GM12878 (cell line): ENCODE measurements at regions not wholly inside any gene's neighbourhood (a gene's known extent, or its start where the extent isn't known, plus 50 kb on each side); places are given as distances from the start of the nearest gene placed in this dataset.
A peak's percentile ranks its signal among the peaks of the same experiment; 100 is the strongest.

Source experiments
- ATAC-seq: fragments of 200-7000 bp; cut with Tn5 transposase; 3 replicates; pipeline ENCODE4 v1.9.1; 2020; ENCODE audit warnings: mild to moderate bottlenecking, moderate library complexity
- BruUV-seq: library from RNA; stranded (reverse); fragments of 400-500 nt; replicated peaks from 2 replicates; lab custom pipeline; 2021; lab: Mats Ljungman, UMichigan
- CTCF ChIA-PET: fragments of 300-600 bp; sonication (Branson Sonifier 250); formaldehyde crosslinking; extraction: SDS; loops from one replicate; lab custom pipeline; 2021; ENCODE audit warnings: inconsistent platforms; lab: Yijun Ruan, JAX
- POLR2A ChIA-PET: fragments of 350-600 bp; formaldehyde crosslinking; extraction: SDS; loops from one replicate; lab custom pipeline; 2021; ENCODE audit warnings: inconsistent platforms; lab: Charles Lee
- RAD21 ChIA-PET: fragments of 300-600 bp; sonication (Branson Sonifier 250); formaldehyde crosslinking; loops from one replicate; lab custom pipeline; 2023; ENCODE audit warnings: antibody characterized with exemption; ENCODE audit not compliant: unreplicated experiment; lab: Charles Lee
- SMC1A ChIA-PET: fragments of 300-600 bp; sonication (Branson Sonifier 250); formaldehyde crosslinking; loops from one replicate; lab custom pipeline; 2023; ENCODE audit not compliant: unreplicated experiment, uncharacterized antibody; lab: Charles Lee
- DNase-seq: peaks from one replicate; pipeline ENCODE4 v3.0.0-alpha.2; 2011; ENCODE audit warnings: low read depth, low spot score
- FAIRE-seq: peaks from 3 replicates; lab custom pipeline; 2011; peaks lifted over from hg19 to GRCh38; lab: Jason Lieb, UNC
- H2AFZ ChIP-seq: 2 replicates; pipeline ENCODE4 v1.6.0; 2011; ENCODE audit warnings: low read depth, low read length, control low read depth; ENCODE audit not compliant: control insufficient read depth
- H3K27ac ChIP-seq: 2 replicates; pipeline ENCODE4 v1.5.1; 2011; ENCODE audit warnings: control low read depth; ENCODE audit not compliant: control insufficient read depth, insufficient read depth
- H3K27me3 ChIP-seq, 2 experiments: replicated peaks in 1 of 2; 2 replicates each; pipeline versions ENCODE4 v1.6.0 to v1.6.1; 2011; ENCODE audit warnings: low read length in 1 of 2; ENCODE audit not compliant: control insufficient read depth in 2 of 2, insufficient read depth in 2 of 2
- H3K36me3 ChIP-seq, 2 experiments: 2 replicates each; pipeline ENCODE4 v1.5.1; 2011; ENCODE audit warnings: low read length in 1 of 2; ENCODE audit not compliant: control insufficient read depth in 2 of 2, insufficient read depth in 2 of 2
- H3K4me1 ChIP-seq: 2 replicates; pipeline ENCODE4 v1.6.1; 2011; ENCODE audit warnings: mild to moderate bottlenecking, low read length, moderate library complexity, mixed read lengths; ENCODE audit not compliant: control insufficient read depth, insufficient read depth
- H3K4me2 ChIP-seq: 2 replicates; pipeline ENCODE4 v1.6.0; 2011; ENCODE audit warnings: control low read depth; ENCODE audit not compliant: control insufficient read depth, insufficient read depth
- H3K4me3 ChIP-seq: fragments of 200-600 bp; sonication (generic); 2 replicates; pipeline ENCODE4 v1.5.1; 2016
- H3K79me2 ChIP-seq: 2 replicates; pipeline ENCODE4 v1.6.0; 2011; ENCODE audit warnings: low read length; ENCODE audit not compliant: control insufficient read depth, insufficient read depth
- H3K9ac ChIP-seq: 2 replicates; pipeline ENCODE4 v1.8.0; 2011; ENCODE audit warnings: low read length, control low read depth, mixed read lengths; ENCODE audit not compliant: control insufficient read depth, insufficient read depth
- H3K9me3 ChIP-seq: replicated peaks from 3 replicates; pipeline ENCODE4 v1.5.1; 2011; ENCODE audit warnings: mild to moderate bottlenecking, low read length; ENCODE audit not compliant: control insufficient read depth, insufficient read depth
- H4K20me1 ChIP-seq: 2 replicates; pipeline ENCODE4 v1.6.0; 2011; ENCODE audit not compliant: control insufficient read depth, insufficient read depth
- NRF1 ChIP-seq: conservative IDR thresholded peaks from 2 replicates; pipeline ENCODE4 v1.6.1; 2011; ENCODE audit warnings: mild to moderate bottlenecking, low read depth, low read length, improper control_type of control experiment
- SPI1 ChIP-seq: IDR thresholded peaks from 2 replicates; pipeline ENCODE4 v1.6.1; 2011; ENCODE audit warnings: low read depth, mild to moderate bottlenecking, low read length, moderate library complexity, borderline replicate concordance; ENCODE audit not compliant: insufficient read depth
- SUPT20H ChIP-seq: IDR thresholded peaks from 2 replicates; pipeline ENCODE4 v1.6.1; 2011; ENCODE audit warnings: low read depth, mild to moderate bottlenecking, low read length, moderate library complexity, borderline replicate concordance; ENCODE audit not compliant: control insufficient read depth
- WGBS: methylation state at CpG from one replicate; pipeline ENCODE4 v1.1.6; 2016; ENCODE audit warnings: low lambda C conversion rate; ENCODE audit not compliant: insufficient replicate concordance, insufficient coverage; ENCODE audit errors: missing lambda C conversion rate; 5-methylcytosine and 5-hydroxymethylcytosine counted together
- in situ Hi-C: fragments of 300-500 bp; cut with MboI; formaldehyde crosslinking; loops from 9 replicates; pipeline ENCODE4 v1.14.3; 2018; ENCODE audit warnings: mixed read lengths
- intact Hi-C: fragments of 100-400 bp; cut with micrococcal nuclease; formaldehyde crosslinking; loops from one replicate; pipeline ENCODE4 v1.14.2; 2022; ENCODE audit not compliant: unreplicated experiment

DNA sequence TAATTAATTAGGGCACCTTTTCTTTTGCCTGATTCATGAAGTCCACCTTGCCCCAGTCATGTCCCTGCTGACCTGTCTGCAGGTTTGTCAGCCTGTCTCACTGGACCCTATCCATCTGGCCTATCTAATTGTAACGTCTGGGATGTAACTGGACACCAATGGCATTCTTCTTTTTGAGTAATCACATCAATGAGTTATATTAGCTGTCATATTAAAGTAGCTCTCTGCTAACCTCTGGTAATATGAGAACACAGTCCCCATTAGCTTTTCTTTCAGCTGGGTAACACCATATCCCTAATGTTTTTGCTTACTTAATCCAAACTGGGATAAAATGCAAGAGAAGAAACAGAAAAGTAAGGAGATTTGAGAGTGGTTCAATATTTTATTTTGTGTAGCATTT, 166.2 kb upstream of the VEPH1 start:
- Histone ChIP-seq H4K20me1 (no peaks in the 10 kb centered on the region), H3K9me3 (no peaks in the 10 kb centered on the region), H3K4me3 (no peak overlapping the region), H3K4me1 (no peaks in the 10 kb centered on the region), H3K27ac (no peak overlapping the region), H3K27me3 (no peaks in the 10 kb centered on the region), H3K9ac (no peak overlapping the region), H3K4me2 (no peak overlapping the region), H3K36me3 (no peaks in the 10 kb centered on the region), H3K79me2 (no peaks in the 10 kb centered on the region), H2AFZ (no peak overlapping the region)
- ChIA-PET RAD21 (no interaction called here), POLR2A (no interaction called here), CTCF (no interaction called here), SMC1A (interaction anchor here (1.0 kb wide), 1 partner anchor 14 kb away, joined by 3 read pairs; no protein-coding TSS in a partner anchor)
- no peak for FAIRE-seq
- DNase-seq, result no peak
- BruUV-seq, result no TSS peak
- in situ Hi-C loops (no loop called here), intact Hi-C loops (no loop called here)
- WGBS, result 0% methylated on average over 1 of the region's 1 CpG
- no peak for ATAC-seq
- no peak for TF ChIP-seq SUPT20H

DNA sequence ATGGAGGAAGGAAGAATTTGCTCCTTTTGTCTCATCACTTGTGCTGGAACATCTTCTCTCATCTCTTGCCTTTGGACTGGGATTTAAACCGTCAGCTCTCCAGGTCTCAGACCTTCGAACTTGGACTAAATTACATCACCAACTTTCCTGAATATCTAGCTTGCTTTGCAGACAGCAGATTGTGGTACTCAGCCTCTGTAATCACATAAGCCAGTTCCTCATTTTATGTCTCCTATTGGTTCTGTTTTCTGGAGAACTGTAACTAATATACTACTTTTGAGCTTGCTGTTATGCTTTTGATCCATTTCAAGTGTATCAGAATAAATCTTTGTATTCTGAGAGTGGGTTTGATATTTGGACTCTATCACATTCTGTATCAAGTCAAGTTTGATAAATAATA, 164.3 kb upstream of the VEPH1 start:
- no TSS peak for BruUV-seq
- H3K4me2 ChIP-seq, result no peak overlapping the region
- no peak overlapping the region for H3K9ac ChIP-seq
- FAIRE-seq, result no peak
- RAD21 ChIA-PET, result no interaction called here
- no peak for ATAC-seq
- DNase-seq, result no peak
- H3K4me1 ChIP-seq, result no peaks in the 10 kb centered on the region
- 8% methylated on average over 2 of the region's 2 CpGs for WGBS
- in situ Hi-C loops (no loop called here), intact Hi-C loops (no loop called here)
- CTCF ChIA-PET, result interaction anchor here (1.0 kb wide), 2 partner anchors 9 to 59 kb away, joined by 3 read pairs; no protein-coding TSS in a partner anchor
- no peak overlapping the region for H3K4me3 ChIP-seq
- POLR2A ChIA-PET, result interaction anchor here (0.6 kb wide), 1 partner anchor 43 kb away, joined by 3 read pairs; no protein-coding TSS in a partner anchor
- H4K20me1 ChIP-seq, result no peaks in the 10 kb centered on the region
- H3K9me3 ChIP-seq, result no peaks in the 10 kb centered on the region
- H2AFZ ChIP-seq, result no peak overlapping the region
- SMC1A ChIA-PET, result interaction anchor here (1.3 to 1.7 kb wide), 2 partner anchors 13 to 44 kb away, joined by 3 to 5 read pairs; no protein-coding TSS in a partner anchor
- no peaks in the 10 kb centered on the region for H3K79me2 ChIP-seq
- H3K27ac ChIP-seq, result no peak overlapping the region
- H3K27me3 ChIP-seq, result no peaks in the 10 kb centered on the region
- no peaks in the 10 kb centered on the region for H3K36me3 ChIP-seq
- TF ChIP-seq NRF1 (no peak), SPI1 (0 out of 2 replicates have a peak, but pooled peaks have one; percentile 15)
